CD4-positive, alpha-beta T cell (primary cell): ENCODE measurements at regions not wholly inside any gene's neighbourhood (a gene's known extent, or its start where the extent isn't known, plus 50 kb on each side); places are given as distances from the start of the nearest gene placed in this dataset.

Source experiments
- ATAC-seq: fragments of 200-7000 bp; cut with Tn5 transposase; one replicate; pipeline ENCODE4 v1.10.0; 2022; ENCODE audit warnings: mild to moderate bottlenecking; ENCODE audit not compliant: poor library complexity
- CTCF ChIA-PET: fragments of 350-600 bp; sonication (Branson Sonifier 250); formaldehyde crosslinking; loops from one replicate; lab custom pipeline; 2021; ENCODE audit warnings: antibody characterized with exemption, inconsistent platforms; lab: Charles Lee
- POLR2A ChIA-PET: fragments of 350-600 bp; sonication (Branson Sonifier 250); formaldehyde crosslinking; loops from one replicate; lab custom pipeline; 2021; ENCODE audit warnings: antibody characterized with exemption, inconsistent platforms; lab: Charles Lee
- DNase-seq, 14 experiments: peaks; one replicate each; pipeline ENCODE4 v3.0.0-alpha.2; 2013 to 2020; ENCODE audit warnings: mixed read lengths in 2 of 14
- H3K27ac ChIP-seq, 2 donors: one replicate each; pipeline versions ENCODE4 v1.5.1 to v1.7.0; 2013; ENCODE audit warnings: low read length in 2 of 2, low read depth in 1 of 2, mild to moderate bottlenecking in 1 of 2
- H3K27me3 ChIP-seq, 2 experiments: 1 replicate in 1 of 2; 2 replicates in 1 of 2; pipeline versions ENCODE4 v1.6.1 to v1.7.0; 2013; ENCODE audit warnings: low read length in 2 of 2, control low read depth in 1 of 2, mild to moderate bottlenecking in 1 of 2, moderate library complexity in 1 of 2; ENCODE audit not compliant: insufficient read depth in 2 of 2, control insufficient read depth in 1 of 2
- H3K36me3 ChIP-seq: one replicate; pipeline ENCODE4 v1.6.1; 2013; ENCODE audit warnings: low read length, control low read depth; ENCODE audit not compliant: insufficient read depth
- H3K4me1 ChIP-seq: one replicate; pipeline ENCODE4 v1.6.1; 2013; ENCODE audit warnings: low read length, control low read depth; ENCODE audit not compliant: insufficient read depth
- H3K4me3 ChIP-seq: one replicate; pipeline ENCODE4 v1.5.1; 2013; ENCODE audit warnings: mild to moderate bottlenecking, low read length, moderate library complexity
- H3K9me3 ChIP-seq, 2 experiments: 1 replicate in 1 of 2; 2 replicates in 1 of 2; pipeline versions ENCODE4 v1.6.1 to v1.7.0; 2013; ENCODE audit warnings: low read length in 2 of 2, mild to moderate bottlenecking in 2 of 2, control low read depth in 1 of 2, moderate library complexity in 1 of 2; ENCODE audit not compliant: control insufficient read depth in 1 of 2, insufficient read depth in 1 of 2
- H3K27ac Mint-ChIP-seq: one replicate; pipeline ENCODE4 v1.8.0; 2020; ENCODE audit warnings: mixed read lengths
- H3K27me3 Mint-ChIP-seq: one replicate; pipeline ENCODE4 v1.8.0; 2021; ENCODE audit warnings: mixed read lengths
- H3K36me3 Mint-ChIP-seq: one replicate; pipeline ENCODE4 v1.8.0; 2021; ENCODE audit warnings: low read depth, mixed read lengths
- H3K4me1 Mint-ChIP-seq: one replicate; pipeline ENCODE4 v1.8.0; 2021; ENCODE audit warnings: low read depth, mixed read lengths
- H3K4me3 Mint-ChIP-seq: one replicate; pipeline ENCODE4 v1.8.0; 2020; ENCODE audit warnings: mild to moderate bottlenecking, mixed read lengths
- H3K9me3 Mint-ChIP-seq: one replicate; pipeline ENCODE4 v1.8.0; 2020; ENCODE audit warnings: mixed read lengths
- CTCF ChIP-seq: fragments of 200-600 bp; IDR thresholded peaks from one replicate; pipeline ENCODE4 v1.8.0; 2022; ENCODE audit warnings: antibody characterized with exemption, mild to moderate bottlenecking
- intact Hi-C, 2 experiments: fragments of 100-400 bp; cut with DNase I in 1 of 2; cut with micrococcal nuclease in 1 of 2; formaldehyde crosslinking; loops; one replicate each; pipeline versions ENCODE4 v1.15.1 to v1.9.0; 2023 to 2025; cut with DNase I, micrococcal nuclease

- no peaks in the 10 kb centered on the region for H3K4me1 ChIP-seq
- Mint-ChIP-seq H3K27me3 (peaks cover 14% of the 10 kb centered on the region), H3K9me3 (no peaks in the 10 kb centered on the region), H3K4me3 (no peak overlapping the region), H3K36me3 (no peaks in the 10 kb centered on the region), H3K4me1 (no peaks in the 10 kb centered on the region), H3K27ac (no peak overlapping the region)
- H3K27me3 ChIP-seq: no peaks in the 10 kb centered on the region
- ATAC-seq (no peak), DNase-seq (no peak)
- intact Hi-C loops: no loop called here
- H3K4me3 ChIP-seq: no peak overlapping the region
- TF ChIP-seq CTCF: no peak
- no peak overlapping the region for H3K27ac ChIP-seq
- H3K9me3 ChIP-seq: no peaks in the 10 kb centered on the region
- no peaks in the 10 kb centered on the region for H3K36me3 ChIP-seq
- POLR2A ChIA-PET: no interaction called here
- CTCF ChIA-PET: no interaction called here
Measured at GRCh38 chr20:12883507-12883885, 125.3 kb upstream of the SPTLC3 start.

GRCh38 chr20:12886618-12887363 is 122.0 kb upstream of the SPTLC3 start:
- Mint-ChIP-seq H3K27me3 (peaks cover 14% of the 10 kb centered on the region), H3K4me1 (no peaks in the 10 kb centered on the region), H3K27ac (no peak overlapping the region), H3K4me3 (no peak overlapping the region), H3K9me3 (peaks cover 2% of the 10 kb centered on the region), H3K36me3 (no peaks in the 10 kb centered on the region)
- H3K36me3 ChIP-seq: no peaks in the 10 kb centered on the region
- intact Hi-C loops: no loop called here
- no peak for DNase-seq
- H3K9me3 ChIP-seq: no peaks in the 10 kb centered on the region
- ATAC-seq: no peak
- H3K4me1 ChIP-seq: no peaks in the 10 kb centered on the region
- no peak overlapping the region for H3K27ac ChIP-seq
- H3K27me3 ChIP-seq: no peaks in the 10 kb centered on the region
- no peak for TF ChIP-seq CTCF
- CTCF ChIA-PET: interaction anchor here (0.6 kb wide), 1 partner anchor 445 kb away, joined by 3 read pairs; no protein-coding TSS in a partner anchor
- POLR2A ChIA-PET: no interaction called here
- H3K4me3 ChIP-seq: no peak overlapping the region

DNA sequence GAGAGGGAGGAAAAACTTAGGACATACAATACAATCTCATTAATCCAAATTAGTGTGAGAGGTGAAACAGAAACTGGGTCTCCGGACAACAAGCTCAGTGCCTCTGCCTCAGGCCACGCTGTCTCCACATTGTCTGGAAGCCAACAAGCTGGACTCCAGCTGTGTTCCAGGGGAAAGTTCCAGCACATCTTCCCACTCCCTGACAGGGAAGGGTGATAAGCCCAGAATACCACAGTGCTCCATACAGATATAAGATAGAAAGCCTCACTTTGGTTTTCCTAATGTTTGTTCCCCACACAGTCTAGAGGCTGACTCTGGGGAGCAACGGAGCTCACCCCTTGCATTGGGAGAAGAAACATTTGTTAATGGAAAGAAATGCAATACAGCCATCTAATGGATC is 117.1 kb upstream of the SPTLC3 start:
- Mint-ChIP-seq H3K27me3 (peaks cover 8% of the 10 kb centered on the region), H3K4me3 (no peak overlapping the region), H3K36me3 (no peaks in the 10 kb centered on the region), H3K27ac (no peak overlapping the region), H3K4me1 (no peaks in the 10 kb centered on the region), H3K9me3 (peaks cover 2% of the 10 kb centered on the region)
- Histone ChIP-seq H3K36me3 (no peaks in the 10 kb centered on the region), H3K27ac (no peak overlapping the region), H3K27me3 (no peaks in the 10 kb centered on the region), H3K9me3 (no peaks in the 10 kb centered on the region), H3K4me3 (no peak overlapping the region), H3K4me1 (no peaks in the 10 kb centered on the region)
- ChIA-PET CTCF (no interaction called here), POLR2A (no interaction called here)
- DNase-seq: no peak
- TF ChIP-seq CTCF: no peak
- no peak for ATAC-seq
- intact Hi-C loops: no loop called here
